ENCODE measurements at regions not wholly inside any gene's neighbourhood (a gene's known extent, or its start where the extent isn't known, plus 50 kb on each side); places are given as distances from the start of the nearest gene placed in this dataset.
"Not testable (repeated sequence)": the region's sequence is repeated elsewhere in the genome, so short reads cannot be mapped to it uniquely, and the experiment has no call there.

DNA sequence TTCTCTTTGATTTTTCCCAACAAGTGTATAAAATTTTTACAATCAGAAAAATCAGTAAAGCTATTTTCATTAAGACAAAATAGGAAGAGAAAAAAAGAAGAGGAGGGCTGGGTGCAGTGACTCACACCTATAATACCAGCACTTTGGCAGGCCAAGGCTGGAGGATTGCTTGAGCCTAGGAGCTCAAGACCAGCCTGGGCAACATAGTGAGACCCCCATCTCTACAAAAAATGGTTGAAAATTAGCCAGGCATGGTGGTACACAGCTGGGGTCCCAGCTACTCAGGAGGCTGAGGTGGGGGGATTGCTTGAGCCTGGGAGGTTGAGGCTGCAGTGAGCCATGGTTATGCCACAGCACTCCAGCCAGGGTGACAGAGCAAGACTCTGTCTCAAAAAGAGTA is 172.3 kb downstream of the AKR1D1 start:
- DNase-seq (no peak), ATAC-seq (no peak)
- TF ChIP-seq, protein P1, sequence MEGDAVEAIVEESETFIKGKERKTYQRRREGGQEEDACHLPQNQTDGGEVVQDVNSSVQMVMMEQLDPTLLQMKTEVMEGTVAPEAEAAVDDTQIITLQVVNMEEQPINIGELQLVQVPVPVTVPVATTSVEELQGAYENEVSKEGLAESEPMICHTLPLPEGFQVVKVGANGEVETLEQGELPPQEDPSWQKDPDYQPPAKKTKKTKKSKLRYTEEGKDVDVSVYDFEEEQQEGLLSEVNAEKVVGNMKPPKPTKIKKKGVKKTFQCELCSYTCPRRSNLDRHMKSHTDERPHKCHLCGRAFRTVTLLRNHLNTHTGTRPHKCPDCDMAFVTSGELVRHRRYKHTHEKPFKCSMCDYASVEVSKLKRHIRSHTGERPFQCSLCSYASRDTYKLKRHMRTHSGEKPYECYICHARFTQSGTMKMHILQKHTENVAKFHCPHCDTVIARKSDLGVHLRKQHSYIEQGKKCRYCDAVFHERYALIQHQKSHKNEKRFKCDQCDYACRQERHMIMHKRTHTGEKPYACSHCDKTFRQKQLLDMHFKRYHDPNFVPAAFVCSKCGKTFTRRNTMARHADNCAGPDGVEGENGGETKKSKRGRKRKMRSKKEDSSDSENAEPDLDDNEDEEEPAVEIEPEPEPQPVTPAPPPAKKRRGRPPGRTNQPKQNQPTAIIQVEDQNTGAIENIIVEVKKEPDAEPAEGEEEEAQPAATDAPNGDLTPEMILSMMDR (IDR thresholded peaks at IDR 0.05), result no peak
- H3K4me3 ChIP-seq, result no peak overlapping the region
- intact Hi-C loops (cut with DNase I), result no loop called here
- H3K36me3 ChIP-seq, result no peaks in the 10 kb centered on the region
- H3K27ac ChIP-seq, result no peak overlapping the region
- H3K9me3 ChIP-seq, result peaks cover 10% of the 10 kb centered on the region
- no peaks in the 10 kb centered on the region for H3K4me1 ChIP-seq
- H3K27me3 ChIP-seq, result no peaks in the 10 kb centered on the region

DNA sequence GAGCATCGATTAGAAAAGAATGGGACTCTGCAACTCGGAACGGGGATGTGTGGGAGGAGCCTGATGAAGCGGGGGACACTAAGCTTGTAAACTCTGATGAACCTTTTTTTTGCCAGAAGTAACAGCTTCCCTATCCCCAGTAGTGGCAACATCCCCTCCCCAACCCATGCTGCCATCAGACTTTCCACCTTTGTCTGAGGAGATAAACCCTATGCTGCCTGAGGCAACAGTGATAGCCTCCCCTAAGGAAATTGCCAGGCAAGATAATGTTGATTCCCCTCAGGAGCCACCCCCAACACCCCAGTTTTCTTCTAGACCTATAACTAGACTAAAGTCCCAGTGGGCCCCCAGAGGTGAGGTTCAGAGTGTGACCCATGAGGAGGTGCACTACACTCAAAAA is 173.7 kb downstream of the AKR1D1 start:
- H3K4me1 ChIP-seq, result no peaks in the 10 kb centered on the region
- DNase-seq, result no peak
- no peak overlapping the region for H3K4me3 ChIP-seq
- H3K27ac ChIP-seq, result no peak overlapping the region
- no peaks in the 10 kb centered on the region for H3K27me3 ChIP-seq
- TF ChIP-seq, protein P1 (IDR thresholded peaks at IDR 0.05), result no peak
- ATAC-seq, result no peak
- H3K36me3 ChIP-seq, result no peaks in the 10 kb centered on the region
- intact Hi-C loops (cut with DNase I), result no loop called here
- H3K9me3 ChIP-seq, result peaks cover 10% of the 10 kb centered on the region

DNA sequence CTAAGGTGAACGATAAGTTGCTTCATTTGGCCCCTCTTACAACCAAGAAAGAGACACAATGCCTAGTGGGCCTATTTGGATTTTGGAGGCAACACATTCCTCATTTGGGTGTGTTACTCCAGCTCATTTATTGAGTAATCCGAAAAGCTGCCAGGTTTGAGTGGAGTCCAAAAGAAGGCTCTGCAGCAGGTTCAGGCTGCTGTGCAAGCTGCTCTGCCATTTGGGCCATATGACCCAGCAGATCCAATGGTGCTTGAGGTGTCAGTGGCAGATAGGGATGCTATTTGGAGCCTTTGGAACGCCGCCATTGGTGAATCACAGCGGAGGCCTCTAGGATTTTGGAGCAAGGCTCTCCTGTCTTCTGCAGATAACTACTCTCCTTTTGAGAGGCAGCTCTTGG is 176.4 kb downstream of the AKR1D1 start:
- ATAC-seq; intact Hi-C loops (cut with DNase I); H3K4me3 ChIP-seq; H3K9me3 ChIP-seq; H3K36me3 ChIP-seq; H3K4me1 ChIP-seq; H3K27me3 ChIP-seq; H3K27ac ChIP-seq; DNase-seq: not testable (repeated sequence)

DNA sequence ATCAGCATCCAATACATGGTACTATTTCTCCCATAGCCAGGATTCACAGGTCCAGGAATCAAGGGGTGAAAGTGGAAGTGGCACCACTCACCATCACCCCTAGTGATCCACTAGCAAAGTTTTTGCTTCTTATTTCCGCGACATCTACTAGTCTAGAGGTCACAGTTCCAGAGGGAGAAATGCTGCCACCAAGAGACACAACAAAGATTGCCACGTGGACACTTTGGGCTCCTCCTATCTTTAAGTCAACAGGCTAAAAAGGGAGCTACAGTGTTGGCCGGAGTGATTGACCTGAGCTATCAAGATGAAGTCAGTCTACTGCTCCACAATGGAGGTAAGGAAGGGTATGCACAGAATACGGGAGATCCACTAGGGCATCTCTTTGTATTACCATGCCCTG is 178.2 kb downstream of the AKR1D1 start:
- no peak overlapping the region for H3K4me3 ChIP-seq
- ATAC-seq (no peak), DNase-seq (no peak)
- H3K9me3 ChIP-seq, result no peaks in the 10 kb centered on the region
- H3K4me1 ChIP-seq, result peaks cover 5% of the 10 kb centered on the region
- no peaks in the 10 kb centered on the region for H3K27me3 ChIP-seq
- intact Hi-C loops (cut with DNase I), result no loop called here
- H3K36me3 ChIP-seq, result no peaks in the 10 kb centered on the region
- H3K27ac ChIP-seq, result no peak overlapping the region
- TF ChIP-seq, protein P1 (IDR thresholded peaks at IDR 0.05), result no peak

DNA sequence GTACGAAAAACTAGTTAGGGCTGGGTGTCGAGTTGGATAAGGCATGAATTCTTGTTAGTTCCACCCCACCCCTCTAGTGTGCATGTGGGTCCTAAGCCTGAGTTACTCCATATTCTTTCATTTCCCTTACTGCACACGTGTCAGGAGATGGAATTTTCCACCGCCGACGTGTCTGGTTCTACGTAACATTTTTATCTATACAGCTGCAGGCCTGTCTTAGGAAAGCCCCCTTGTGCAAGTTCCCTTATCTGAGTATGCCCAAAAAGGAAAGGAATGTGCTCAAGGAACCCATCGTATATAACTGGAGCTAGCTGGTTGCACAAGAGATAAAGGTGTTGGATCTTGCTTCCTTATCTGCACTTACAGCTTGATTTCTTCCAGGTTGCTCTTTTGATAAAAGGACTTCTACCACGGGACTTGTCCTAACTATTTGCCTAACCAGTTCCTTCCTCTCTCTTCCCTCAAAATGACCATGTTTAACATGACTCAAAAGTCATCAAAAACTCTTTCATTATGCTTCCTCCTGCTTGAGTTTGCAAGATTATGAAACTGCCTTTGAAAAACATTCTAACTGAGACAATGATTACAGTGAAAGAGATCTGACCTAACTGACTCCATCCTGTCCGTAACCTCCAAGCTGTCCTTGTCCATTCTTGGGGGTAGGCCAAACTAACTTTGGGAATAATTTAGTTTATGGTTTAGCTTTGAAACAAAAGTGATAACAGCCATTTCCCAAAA is 181.4 kb downstream of the AKR1D1 start:
- no peaks in the 10 kb centered on the region for H3K9me3 ChIP-seq
- H3K4me1 ChIP-seq, result peaks cover 5% of the 10 kb centered on the region
- TF ChIP-seq, protein P1 (IDR thresholded peaks at IDR 0.05), result no peak
- no peak overlapping the region for H3K4me3 ChIP-seq
- ATAC-seq (peak; percentile 86), DNase-seq (no peak)
- no peak overlapping the region for H3K27ac ChIP-seq
- H3K27me3 ChIP-seq, result no peaks in the 10 kb centered on the region
- intact Hi-C loops (cut with DNase I), result no loop called here
- no peaks in the 10 kb centered on the region for H3K36me3 ChIP-seq

DNA sequence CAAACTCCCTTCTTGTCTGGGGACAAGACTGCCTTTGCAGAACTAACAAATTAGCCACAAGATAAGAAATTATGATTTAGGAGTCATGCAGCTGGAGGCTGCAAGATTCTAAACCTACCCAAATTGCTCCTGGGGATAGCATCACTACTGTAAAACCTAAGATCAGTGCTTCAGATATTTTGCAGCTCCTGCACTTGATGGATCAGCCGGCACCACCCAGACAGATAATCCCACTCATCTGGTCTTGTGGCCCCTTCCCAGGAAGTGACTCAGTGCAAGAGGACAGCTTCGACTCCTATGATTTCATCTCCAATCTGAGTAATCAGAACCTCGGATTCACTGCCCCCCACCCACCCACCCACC is 181.9 kb downstream of the AKR1D1 start:
- intact Hi-C loops (cut with DNase I), result no loop called here
- Histone ChIP-seq H3K27ac (no peak overlapping the region), H3K36me3 (no peaks in the 10 kb centered on the region), H3K9me3 (no peaks in the 10 kb centered on the region), H3K4me3 (no peak overlapping the region), H3K4me1 (peaks cover 5% of the 10 kb centered on the region), H3K27me3 (no peaks in the 10 kb centered on the region)
- TF ChIP-seq, protein P1 (IDR thresholded peaks at IDR 0.05), result no peak
- ATAC-seq, result no peak
- no peak for DNase-seq

Data from upper lobe of right lung (tissue), 1 donor.